Stimulated activated CD4-positive, alpha-beta T cell treated with anti-CD3 and anti-CD28 coated beads, Interleukin-15, amount 100 ng/mL, for 24 hours (primary cell): ENCODE measurements at regions not wholly inside any gene's neighbourhood (a gene's known extent, or its start where the extent isn't known, plus 50 kb on each side); places are given as distances from the start of the nearest gene placed in this dataset.
"Not testable (repeated sequence)": the region's sequence is repeated elsewhere in the genome, so short reads cannot be mapped to it uniquely, and the experiment has no call there.

Experiments
- DNase-seq: peaks from one replicate; pipeline ENCODE4 v3.0.0-alpha.2; 2020

GRCh38 chr3:160098261-160098908 is 109.8 kb downstream of the IL12A start:
- no peak for DNase-seq

- no peak for DNase-seq
Measured at GRCh38 chr3:160098926-160099626, 110.4 kb downstream of the IL12A start.

DNA sequence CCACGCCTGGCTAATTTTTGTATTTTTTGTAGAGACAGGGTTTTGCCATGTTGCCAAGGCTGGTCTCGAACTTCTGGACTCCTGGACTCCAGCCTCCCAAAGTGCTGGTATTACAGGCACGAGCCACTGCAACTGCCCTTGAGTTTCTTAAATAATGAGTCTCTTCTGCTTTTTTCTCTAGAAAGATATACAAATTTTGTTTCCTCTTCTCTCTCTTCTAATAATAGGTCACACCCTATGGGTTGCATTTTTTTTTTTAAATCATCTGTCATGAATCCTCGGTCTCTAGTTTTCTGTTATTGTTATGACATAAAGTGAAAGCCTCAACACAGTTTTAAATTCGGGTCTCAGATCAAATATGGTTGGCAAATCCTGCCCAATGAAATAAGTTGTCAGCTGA is 111.2 kb downstream of the IL12A start:
- no peak for DNase-seq

DNA sequence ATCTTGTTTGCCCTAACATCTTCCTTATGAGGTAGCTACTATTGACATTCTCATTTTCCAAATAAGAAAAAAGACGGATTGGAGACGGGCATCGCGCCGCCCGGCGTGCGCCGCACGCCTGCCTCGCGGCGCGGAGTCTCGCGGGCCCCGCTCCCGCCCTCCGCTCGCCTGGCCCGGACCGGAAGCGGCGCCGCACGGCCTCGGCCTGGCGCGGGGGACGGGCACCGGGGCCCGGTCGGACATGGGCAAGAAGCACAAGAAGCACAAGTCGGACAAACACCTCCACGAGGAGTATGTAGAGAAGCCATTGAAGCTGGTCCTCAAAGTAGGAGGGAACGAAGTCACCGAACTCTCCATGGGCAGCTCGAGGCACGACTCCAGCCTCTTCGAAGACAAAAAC is 112.0 kb downstream of the IL12A start:
- DNase-seq, result no peak

- DNase-seq, result not testable (repeated sequence)
Measured at GRCh38 chr3:160102001-160102400, 113.4 kb downstream of the IL12A start.

DNA sequence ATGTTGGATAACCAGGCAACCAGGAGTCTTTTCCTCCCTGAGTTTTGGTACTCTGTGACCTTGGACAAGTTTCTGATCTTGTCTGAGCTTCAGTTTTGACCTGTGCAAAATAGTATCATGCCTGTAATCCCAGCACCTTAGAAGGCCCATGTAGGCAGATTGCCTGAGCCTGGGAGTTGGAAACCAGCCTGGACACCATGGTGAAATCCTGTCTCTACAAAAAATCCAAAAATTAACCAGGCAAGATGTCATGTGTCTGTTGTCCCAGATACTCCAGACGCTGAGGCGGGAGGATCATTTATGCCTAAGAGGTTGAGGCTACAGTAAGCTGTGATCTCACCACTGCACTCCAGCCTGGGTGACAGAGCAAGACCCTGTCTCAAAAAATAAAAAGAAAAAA is 114.8 kb downstream of the IL12A start:
- no peak for DNase-seq

DNA sequence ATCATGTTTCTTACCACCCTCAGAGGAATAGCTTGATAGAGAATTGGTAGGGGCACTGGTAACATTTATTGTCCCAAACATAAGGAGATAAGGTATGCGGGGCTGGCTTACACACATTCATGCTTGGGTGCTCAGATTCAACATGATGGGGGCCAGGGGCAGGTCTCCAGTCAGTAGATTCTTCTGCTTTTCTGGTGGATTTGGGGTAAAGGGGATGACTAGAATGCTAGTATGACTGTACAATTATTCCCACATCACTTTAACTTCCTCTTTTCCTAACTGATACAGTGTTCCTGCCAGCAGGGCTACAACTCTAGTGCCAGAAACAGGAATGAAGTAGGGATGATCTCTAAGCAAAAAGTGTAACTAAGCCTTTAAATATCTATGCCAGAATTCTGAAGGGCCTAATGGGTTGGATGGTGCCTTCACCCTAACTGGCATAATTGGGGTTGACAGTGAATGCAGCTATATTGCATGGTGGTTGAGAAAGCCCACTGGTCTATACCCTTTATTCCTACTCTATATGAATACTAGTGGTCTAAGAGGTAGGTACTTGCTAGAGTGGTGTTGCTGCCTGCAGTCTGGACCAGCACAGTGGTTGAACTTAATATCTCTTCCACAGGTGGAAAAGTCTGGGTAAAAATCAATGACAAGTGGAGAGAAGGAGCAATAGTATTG is 117.4 kb downstream of the IL12A start:
- no peak for DNase-seq

DNA sequence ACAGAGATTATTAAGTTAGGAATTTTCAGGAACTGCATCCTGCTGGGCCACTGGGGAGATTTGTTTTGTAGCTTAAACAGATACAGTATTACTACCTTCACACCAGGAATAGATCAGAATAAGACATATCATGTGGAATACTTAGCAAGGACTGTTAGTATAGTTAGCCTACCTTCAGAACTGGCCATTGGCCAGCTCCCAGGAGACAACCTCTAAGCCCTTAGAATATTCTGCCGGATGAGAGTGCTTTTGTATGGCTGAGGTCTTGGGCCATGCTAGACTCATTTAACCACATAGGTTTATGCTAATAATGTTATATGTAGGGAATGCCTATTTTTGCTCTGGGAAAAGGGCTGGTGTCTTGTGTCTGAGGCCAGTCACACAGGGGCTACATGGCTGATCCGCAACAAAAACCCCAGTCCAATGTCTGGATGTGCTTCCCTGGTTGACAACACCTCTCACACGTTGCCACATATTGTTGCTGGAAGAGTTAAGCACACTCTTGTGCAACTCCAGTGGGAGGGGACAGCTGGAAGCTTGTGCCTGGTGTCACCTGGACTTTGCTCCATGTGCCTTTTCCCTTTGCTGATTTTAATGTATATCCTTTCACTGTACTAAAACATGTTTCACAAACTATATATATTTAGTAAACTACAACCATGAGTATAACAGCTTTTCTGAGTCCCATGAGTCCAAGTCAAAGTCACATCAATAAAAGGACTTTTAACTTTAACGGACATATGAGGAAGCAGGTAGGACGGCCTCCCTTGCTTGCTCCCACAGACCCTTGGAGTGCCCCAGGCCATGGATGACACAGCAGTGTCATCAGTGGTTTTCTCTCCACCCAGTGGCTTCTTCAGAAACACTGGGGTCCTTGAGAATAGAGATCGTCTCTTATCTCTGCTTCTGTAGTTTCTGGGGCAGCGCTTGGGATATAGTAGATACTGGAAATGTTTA is 118.0 kb upstream of the C3orf80 start:
- no peak for DNase-seq

DNA sequence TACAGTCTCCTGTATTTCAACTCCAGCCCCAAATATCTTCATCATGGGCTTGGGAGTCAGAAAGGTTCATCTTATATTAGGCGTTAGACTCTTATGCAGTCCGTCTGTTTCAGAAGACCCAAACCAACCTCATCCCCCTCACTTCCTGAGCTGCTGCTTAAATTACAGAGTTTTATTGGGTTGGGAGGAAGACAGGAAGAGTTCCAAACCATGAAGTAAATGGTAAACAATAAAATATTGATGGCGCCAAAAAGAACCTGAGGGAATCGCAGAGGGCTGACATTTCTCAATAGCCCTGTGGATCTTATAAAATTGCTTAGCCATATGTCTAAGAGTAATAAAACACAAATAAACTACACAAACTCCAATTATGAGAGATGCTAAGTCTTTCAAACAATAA is 116.9 kb upstream of the C3orf80 start:
- no peak for DNase-seq

DNA sequence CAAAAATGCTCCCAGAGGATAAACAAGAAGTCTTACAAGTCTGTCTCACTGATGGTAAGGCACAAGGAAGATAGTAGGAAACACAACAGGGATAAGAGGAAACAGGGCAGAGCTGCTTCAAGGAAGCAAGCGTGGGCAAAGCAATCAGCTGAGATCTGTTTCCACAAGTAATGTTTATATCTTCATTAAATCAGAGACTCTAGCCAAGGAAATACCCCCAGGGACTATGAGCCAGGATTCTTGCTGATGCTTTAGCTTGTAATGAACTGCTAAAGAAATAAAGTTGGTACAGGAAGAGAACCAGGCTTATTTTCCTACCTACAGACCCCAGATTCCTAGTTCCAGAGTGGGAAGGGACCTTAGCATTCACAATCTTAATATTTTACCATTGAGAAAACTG is 112.7 kb upstream of the C3orf80 start:
- no peak for DNase-seq

DNA sequence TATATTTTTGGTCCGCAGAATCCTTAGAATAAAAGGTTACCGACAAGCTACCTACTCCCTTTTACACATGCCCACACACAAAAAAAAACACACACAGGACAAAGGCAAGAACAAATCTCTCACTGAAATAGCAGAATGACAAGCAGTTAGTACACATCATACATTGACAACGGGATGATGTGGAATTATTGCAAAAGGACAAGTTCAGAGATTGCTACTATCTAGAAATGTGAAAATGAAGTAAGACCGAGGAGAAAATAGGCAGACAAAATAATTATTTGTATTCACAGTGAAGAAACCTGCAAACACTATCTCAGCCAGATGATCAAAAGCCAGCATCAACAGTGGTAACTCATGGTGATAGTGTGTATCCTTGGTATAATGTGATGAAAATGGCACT is 112.2 kb upstream of the C3orf80 start:
- DNase-seq, result no peak

- no peak for DNase-seq
Measured at GRCh38 chr3:160114355-160114995, 110.7 kb upstream of the C3orf80 start.

- DNase-seq, result no peak
Measured at GRCh38 chr3:160115387-160115786, 109.8 kb upstream of the C3orf80 start.

DNA sequence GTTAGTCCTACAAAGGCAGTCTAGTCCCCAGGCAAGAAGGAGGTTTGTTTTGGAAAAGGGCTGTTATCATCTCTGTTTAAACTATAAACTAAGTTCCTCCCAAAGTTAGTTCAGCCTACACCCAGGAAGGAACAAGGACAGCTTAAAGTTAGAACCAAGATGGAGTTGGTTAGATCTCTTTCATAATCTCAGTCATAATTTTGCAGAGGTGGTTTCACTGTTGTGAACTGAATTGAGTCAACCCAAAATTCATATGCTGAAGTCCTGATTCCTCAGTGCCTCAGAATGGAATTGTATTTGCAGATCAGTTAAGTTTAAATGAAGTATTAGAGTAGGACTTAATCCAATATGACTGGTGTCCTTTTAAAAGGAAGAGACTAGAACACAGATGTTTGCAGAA is 101.0 kb upstream of the C3orf80 start:
- DNase-seq, result no peak

GRCh38 chr3:160125258-160125657 is 100.0 kb upstream of the C3orf80 start:
- DNase-seq, result no peak

- DNase-seq, result no peak
Measured at GRCh38 chr3:160126051-160126450, 99.2 kb upstream of the C3orf80 start.

GRCh38 chr3:160126761-160127160 is 98.5 kb upstream of the C3orf80 start:
- DNase-seq, result no peak

DNA sequence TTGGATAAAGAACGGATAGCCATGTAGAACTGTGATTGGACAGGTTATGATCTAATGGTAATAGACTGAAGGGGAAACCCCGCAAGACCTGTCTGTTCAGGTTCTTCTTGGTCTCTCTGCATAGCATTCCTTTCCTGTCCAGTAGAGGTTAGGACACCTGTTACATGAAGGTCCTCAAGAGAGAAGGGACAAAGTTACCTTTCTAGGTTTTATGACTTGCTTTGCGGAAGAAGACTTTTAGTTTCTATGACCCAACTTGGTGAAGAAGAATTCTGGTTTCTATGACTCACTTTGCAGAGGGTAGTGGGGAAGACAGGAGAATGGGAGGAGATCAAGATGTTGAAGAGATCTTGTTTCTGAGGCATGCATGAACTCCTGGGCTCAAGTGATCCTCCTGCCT is 97.9 kb upstream of the C3orf80 start:
- DNase-seq, result no peak

DNA sequence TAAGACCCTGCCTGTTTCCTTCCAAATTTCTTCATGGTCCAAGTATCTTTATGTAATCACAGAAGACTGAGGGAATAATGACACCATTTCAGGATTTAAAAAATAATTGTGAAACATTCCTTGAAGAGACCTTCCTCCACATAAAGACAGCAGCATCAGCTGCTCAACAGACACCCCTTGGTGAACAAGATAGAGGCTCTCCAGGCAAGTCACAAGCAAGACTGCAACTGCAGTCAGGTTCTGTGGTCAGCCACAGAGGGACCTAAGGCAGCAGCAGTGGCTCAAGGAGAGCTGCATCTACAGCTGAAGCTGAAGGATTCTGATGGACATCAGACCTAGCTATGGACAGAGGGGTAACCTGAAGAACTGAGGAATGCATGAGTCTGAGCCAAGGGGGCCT is 97.2 kb upstream of the C3orf80 start:
- DNase-seq, result no peak

GRCh38 chr3:160129459-160130061 is 95.7 kb upstream of the C3orf80 start:
- DNase-seq, result no peak

DNA sequence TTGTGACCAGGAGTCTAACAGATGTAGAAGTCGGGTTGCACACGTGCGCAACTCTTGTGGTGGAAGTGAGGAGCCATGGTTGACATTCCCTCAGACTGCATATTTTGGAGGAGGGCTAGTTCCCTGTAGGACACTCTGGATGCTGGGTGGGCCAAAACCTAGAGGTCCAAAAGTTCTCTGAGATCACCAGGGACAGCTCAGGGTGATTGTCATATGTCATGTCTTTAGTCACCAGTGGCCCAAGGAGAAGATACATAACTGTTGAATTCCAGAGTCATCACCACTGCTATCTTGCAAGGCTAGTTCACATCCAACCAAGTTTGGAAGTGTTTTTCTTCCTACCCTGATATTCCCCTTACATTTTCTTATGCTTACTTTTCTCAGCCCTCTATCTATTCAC is 95.2 kb upstream of the C3orf80 start:
- DNase-seq, result no peak

DNA sequence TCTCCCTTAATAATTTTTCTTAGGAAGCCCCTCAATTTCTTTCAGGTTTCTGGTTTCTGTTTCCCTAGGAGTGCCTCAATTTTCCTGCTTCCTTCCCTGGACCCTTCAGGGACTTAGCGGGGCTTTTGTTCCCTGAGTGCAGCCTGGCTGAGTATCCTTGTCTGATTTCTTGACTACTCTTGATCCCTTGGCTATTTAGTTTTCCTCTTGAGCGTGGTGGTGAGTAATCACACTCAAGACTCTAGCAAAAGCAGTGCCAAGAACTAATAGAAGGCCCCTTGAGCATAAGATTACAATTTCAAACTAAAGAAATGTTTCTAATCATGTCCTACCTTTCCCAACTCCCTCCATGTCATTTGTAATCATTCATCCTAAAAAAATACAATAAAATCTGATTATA is 94.3 kb upstream of the C3orf80 start:
- DNase-seq, result no peak
